ENCODE measurements at regions not wholly inside any gene's neighbourhood (a gene's known extent, or its start where the extent isn't known, plus 50 kb on each side); places are given as distances from the start of the nearest gene placed in this dataset.
A peak's percentile ranks its signal among the peaks of the same experiment; 100 is the strongest.
"Not testable (repeated sequence)": the region's sequence is repeated elsewhere in the genome, so short reads cannot be mapped to it uniquely, and the experiment has no call there.

DNA sequence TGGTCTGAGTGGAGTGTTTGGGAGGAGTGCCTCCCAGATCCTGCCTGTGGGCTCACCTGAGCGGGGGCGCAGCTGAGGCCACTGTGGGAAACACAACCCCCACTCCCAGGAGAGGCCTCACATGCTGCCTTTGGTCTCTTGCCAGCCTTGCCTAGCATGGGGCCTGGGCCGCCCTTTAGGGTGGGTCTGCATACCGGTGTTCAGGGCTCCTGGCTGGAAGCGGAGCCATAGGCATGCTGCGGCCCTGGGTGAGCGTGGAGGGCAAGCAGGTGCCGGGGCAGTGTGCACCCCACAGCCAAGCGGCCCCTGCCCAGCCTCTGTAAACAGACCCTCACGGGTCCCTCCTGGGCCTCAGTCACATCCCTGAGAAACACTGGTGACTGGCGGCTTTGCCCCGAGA is 255.3 kb downstream of the ANKRD30B start:
- ATAC-seq (ENCODE audit: low read depth in 2 of 2); H3K9me3 ChIP-seq (ENCODE audit: control insufficient read depth in 2 of 2, low read length in 2 of 2); H3K4me1 ChIP-seq (ENCODE audit: control insufficient read depth, insufficient read depth, low read length, poor library complexity, severe bottlenecking); H3K27me3 ChIP-seq (ENCODE audit: control insufficient read depth, insufficient read depth, low read length); H3K36me3 ChIP-seq (ENCODE audit: control insufficient read depth, insufficient read depth, low read length); H3K4me1 Mint-ChIP-seq; H3K36me3 Mint-ChIP-seq; H3K4me3 Mint-ChIP-seq; DNase-seq; H3K27ac Mint-ChIP-seq; H3K27ac ChIP-seq (ENCODE audit: insufficient read depth, low read length, poor library complexity, severe bottlenecking); H3K9me3 Mint-ChIP-seq; H3K4me3 ChIP-seq (ENCODE audit: low read depth, low read length); H3K27me3 Mint-ChIP-seq: not testable (repeated sequence)

DNA sequence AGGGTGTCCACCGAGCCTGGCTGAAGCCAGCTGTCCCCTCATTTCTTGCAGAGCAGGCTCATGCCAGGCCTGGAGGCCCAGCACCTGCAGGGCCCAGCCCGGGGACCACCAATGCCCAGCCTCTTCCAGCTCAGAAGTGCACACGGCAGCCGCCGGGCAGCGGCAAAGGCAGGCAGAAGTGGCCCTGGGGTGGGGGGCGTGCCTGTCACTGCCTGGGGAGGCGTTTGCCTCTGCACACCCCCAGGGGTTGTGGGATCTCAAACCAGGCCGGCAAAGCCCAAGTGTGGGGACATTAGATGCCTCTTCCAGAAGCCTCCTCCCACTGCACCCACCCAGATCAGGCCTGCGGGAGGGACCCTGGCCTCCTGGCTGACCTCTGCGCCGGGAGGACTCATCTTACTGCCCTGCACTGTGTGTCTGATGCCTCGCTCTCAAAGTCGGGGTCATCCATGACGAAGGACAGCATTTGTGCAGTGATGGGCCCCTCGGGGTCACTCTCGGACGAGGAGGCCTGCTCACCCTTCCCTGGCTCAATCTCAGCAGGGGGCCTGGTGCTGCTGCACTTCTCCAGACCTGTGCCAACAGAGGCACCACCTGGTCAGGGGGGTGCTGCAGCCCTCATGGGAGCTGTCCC is 255.8 kb downstream of the ANKRD30B start:
- ATAC-seq (ENCODE audit: low read depth in 2 of 2); H3K4me1 ChIP-seq (ENCODE audit: control insufficient read depth, insufficient read depth, low read length, poor library complexity, severe bottlenecking); H3K9me3 Mint-ChIP-seq; H3K27me3 ChIP-seq (ENCODE audit: control insufficient read depth, insufficient read depth, low read length); DNase-seq; H3K27me3 Mint-ChIP-seq; H3K36me3 ChIP-seq (ENCODE audit: control insufficient read depth, insufficient read depth, low read length); H3K4me1 Mint-ChIP-seq; H3K27ac Mint-ChIP-seq; H3K4me3 Mint-ChIP-seq; H3K4me3 ChIP-seq (ENCODE audit: low read depth, low read length); H3K27ac ChIP-seq (ENCODE audit: insufficient read depth, low read length, poor library complexity, severe bottlenecking); H3K9me3 ChIP-seq (ENCODE audit: control insufficient read depth in 2 of 2, low read length in 2 of 2); H3K36me3 Mint-ChIP-seq: not testable (repeated sequence)

DNA sequence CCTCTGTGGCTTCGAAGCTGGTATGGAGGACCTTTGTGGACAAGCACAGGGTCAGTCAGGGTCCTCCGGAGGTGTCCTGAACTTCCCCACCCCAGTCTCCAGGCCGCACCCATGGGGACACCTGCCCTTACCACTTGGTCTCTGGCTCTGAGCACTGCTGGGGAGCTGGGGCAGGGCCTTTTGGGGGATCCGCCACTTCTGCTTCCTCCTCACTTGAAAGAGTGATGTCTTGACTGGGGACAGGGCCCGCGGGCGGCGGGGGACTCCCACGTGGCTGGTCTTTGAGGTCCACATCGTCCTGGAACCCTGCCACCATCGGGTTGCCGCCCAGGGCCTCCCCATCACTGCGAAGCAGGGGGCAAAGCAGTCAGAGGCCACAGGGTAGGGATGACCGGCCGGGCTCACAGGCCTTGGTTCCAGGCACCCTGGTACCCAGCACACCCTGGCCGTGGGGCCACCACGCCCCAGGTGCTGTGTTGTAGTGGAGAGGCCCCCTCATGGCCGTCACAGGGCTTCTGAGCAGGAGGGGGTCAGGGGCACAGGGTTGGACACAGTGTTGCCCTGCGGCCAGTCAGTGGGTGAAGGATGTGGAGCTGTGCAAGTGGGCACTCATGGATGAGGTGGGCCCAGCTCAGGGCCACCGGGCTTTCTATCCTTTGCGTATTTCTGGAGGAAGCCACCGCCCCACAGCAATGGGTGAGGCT is 256.4 kb downstream of the ANKRD30B start:
- not testable (repeated sequence) for H3K9me3 ChIP-seq (ENCODE audit: control insufficient read depth in 2 of 2, low read length in 2 of 2); H3K27me3 ChIP-seq (ENCODE audit: control insufficient read depth, insufficient read depth, low read length); ATAC-seq (ENCODE audit: low read depth in 2 of 2); H3K27ac ChIP-seq (ENCODE audit: insufficient read depth, low read length, poor library complexity, severe bottlenecking); H3K4me1 Mint-ChIP-seq; H3K36me3 Mint-ChIP-seq; H3K4me3 Mint-ChIP-seq; H3K9me3 Mint-ChIP-seq; H3K4me1 ChIP-seq (ENCODE audit: control insufficient read depth, insufficient read depth, low read length, poor library complexity, severe bottlenecking); H3K36me3 ChIP-seq (ENCODE audit: control insufficient read depth, insufficient read depth, low read length); H3K4me3 ChIP-seq (ENCODE audit: low read depth, low read length); H3K27me3 Mint-ChIP-seq; DNase-seq
- peak overlapping the region in 1 of 3 donors; percentile 48 for H3K27ac Mint-ChIP-seq

DNA sequence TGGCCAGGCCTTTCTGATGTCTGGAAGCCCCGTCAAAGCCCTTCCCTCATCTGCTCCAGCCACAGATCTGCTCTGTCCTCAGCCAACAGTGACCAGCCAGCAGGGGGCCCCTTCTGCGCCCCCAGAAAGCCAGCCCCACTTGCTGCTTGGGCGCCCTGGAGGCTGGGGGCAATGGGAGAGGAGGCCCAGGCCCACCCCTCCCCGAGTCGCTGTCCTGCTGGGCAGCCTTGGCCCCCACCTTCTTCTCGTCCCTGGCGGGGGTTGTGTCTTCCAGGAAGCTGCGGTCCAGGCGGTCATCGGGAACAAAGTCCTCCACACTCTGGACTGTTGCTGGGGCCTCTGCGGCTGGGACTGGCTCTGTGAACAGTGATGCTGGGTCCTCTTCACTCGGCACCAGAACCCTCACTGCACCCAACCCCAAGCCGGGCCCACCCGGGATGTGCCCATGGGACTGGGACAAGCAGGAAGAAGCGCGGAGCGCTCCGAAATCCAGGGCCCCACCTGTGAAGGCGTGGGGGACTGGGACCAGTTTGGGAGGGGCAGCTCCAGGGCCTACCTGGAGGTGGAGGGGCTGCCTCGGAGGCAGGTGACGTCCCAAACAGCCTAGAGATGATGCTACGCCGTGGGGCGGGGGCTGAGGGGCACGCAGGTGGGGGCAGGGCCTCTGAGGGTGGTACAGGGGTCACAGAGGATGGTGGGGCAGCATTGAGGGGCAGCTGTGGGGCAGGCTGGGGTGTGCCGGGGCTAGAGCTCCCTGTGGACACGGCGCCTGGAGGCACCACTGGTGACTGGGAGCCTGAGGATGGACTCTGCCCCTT is 257.6 kb downstream of the ANKRD30B start:
- Mint-ChIP-seq H3K9me3 (peaks cover 0 to 4% (median 0%) of the 10 kb centered on the region in 7 donors), H3K27ac (no peak overlapping the region)
- peak in 1 of 2 donors; percentile 17 for ATAC-seq (ENCODE audit: low read depth in 2 of 2)

DNA sequence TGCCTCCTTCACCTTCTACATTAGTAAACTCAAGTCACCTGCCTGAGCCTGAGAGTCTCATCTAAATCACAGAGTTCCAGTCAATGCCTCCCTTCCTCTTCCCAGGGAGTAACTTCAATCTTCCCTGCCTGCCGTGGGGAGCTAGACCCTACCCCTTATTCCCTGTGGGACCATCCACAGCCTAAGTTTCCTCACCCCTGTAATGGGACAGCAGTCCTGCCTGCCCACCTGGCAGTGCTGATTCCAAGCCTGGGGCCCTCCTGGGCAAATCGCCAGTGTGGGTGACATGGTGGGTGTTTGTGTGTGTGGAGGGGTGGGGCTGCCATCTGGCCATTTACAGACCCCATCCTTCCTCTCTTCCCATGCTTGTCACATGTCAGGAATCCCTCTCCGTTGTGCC is 258.6 kb downstream of the ANKRD30B start:
- H3K27me3 ChIP-seq (ENCODE audit: control insufficient read depth, insufficient read depth, low read length); H3K4me3 ChIP-seq (ENCODE audit: low read depth, low read length); H3K4me1 ChIP-seq (ENCODE audit: control insufficient read depth, insufficient read depth, low read length, poor library complexity, severe bottlenecking); DNase-seq; H3K9me3 Mint-ChIP-seq; H3K4me1 Mint-ChIP-seq; H3K36me3 ChIP-seq (ENCODE audit: control insufficient read depth, insufficient read depth, low read length); ATAC-seq (ENCODE audit: low read depth in 2 of 2); H3K27ac ChIP-seq (ENCODE audit: insufficient read depth, low read length, poor library complexity, severe bottlenecking); H3K27ac Mint-ChIP-seq; H3K36me3 Mint-ChIP-seq; H3K27me3 Mint-ChIP-seq; H3K9me3 ChIP-seq (ENCODE audit: control insufficient read depth in 2 of 2, low read length in 2 of 2): not testable (repeated sequence)
- H3K4me3 Mint-ChIP-seq = peak overlapping the region in 1 of 4 donors; percentile 35

More for the DNA sequence above, 257.6 kb downstream of the ANKRD30B start:
- Histone ChIP-seq H3K27ac (ENCODE audit: insufficient read depth, low read length, poor library complexity, severe bottlenecking) (no peak overlapping the region), H3K4me1 (ENCODE audit: control insufficient read depth, insufficient read depth, low read length, poor library complexity, severe bottlenecking) (no peaks in the 10 kb centered on the region), H3K9me3 (ENCODE audit: control insufficient read depth in 2 of 2, low read length in 2 of 2) (no peaks in the 10 kb centered on the region), H3K4me3 (ENCODE audit: low read depth, low read length) (no peak overlapping the region), H3K27me3 (ENCODE audit: control insufficient read depth, insufficient read depth, low read length) (no peaks in the 10 kb centered on the region), H3K36me3 (ENCODE audit: control insufficient read depth, insufficient read depth, low read length) (no peaks in the 10 kb centered on the region)
- Mint-ChIP-seq H3K36me3 (no peaks in the 10 kb centered on the region), H3K4me1 (peaks cover 0 to 2% (median 0%) of the 10 kb centered on the region in 4 donors), H3K27me3 (no peaks in the 10 kb centered on the region), H3K4me3 (no peak overlapping the region)
- no peak for DNase-seq

DNA sequence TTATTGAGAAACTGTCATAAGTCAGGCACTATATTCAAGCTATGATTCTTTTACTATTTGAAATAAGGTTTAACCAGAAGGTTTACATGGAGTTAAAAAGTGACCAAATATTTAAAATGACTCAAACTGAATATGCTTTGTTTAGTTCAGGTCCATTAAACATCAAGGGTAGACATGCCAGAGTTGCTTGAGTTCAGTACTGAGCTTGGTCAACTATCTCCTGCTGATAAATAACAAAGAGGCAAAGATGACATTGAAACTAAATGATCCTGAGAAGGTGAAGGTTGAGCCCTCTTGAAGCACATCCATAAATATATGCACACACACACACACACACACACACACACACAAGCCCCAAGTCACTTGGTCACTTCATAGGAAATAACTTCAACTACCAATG is 278.1 kb downstream of the ANKRD30B start:
- not testable (repeated sequence) for H3K4me3 ChIP-seq (ENCODE audit: low read depth, low read length); H3K9me3 ChIP-seq (ENCODE audit: control insufficient read depth in 2 of 2, low read length in 2 of 2); H3K9me3 Mint-ChIP-seq; H3K4me3 Mint-ChIP-seq; DNase-seq; H3K36me3 ChIP-seq (ENCODE audit: control insufficient read depth, insufficient read depth, low read length); H3K27me3 Mint-ChIP-seq; H3K4me1 Mint-ChIP-seq; H3K27ac Mint-ChIP-seq; H3K27ac ChIP-seq (ENCODE audit: insufficient read depth, low read length, poor library complexity, severe bottlenecking); H3K36me3 Mint-ChIP-seq; H3K27me3 ChIP-seq (ENCODE audit: control insufficient read depth, insufficient read depth, low read length); ATAC-seq (ENCODE audit: low read depth in 2 of 2); H3K4me1 ChIP-seq (ENCODE audit: control insufficient read depth, insufficient read depth, low read length, poor library complexity, severe bottlenecking)

DNA sequence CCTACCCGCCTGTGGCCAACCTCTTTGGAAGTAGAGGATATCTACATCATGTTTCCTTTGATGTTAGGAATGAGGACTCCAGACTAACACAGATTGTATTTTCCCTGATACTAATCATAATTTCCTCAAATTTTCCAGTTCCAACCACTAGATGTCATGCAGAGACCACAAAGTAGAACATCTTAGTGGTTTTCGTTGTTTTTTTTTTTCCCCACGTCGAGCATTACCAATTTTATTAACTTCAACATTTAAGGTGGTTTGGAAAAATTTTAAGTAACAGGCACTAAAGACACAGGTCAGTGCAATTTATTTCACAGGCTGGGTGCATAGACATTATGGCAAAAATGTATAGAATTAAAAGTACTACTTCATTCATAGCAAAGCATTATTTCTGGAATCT is 280.1 kb downstream of the ANKRD30B start:
- not testable (repeated sequence) for H3K36me3 ChIP-seq (ENCODE audit: control insufficient read depth, insufficient read depth, low read length); H3K4me3 ChIP-seq (ENCODE audit: low read depth, low read length); H3K27me3 ChIP-seq (ENCODE audit: control insufficient read depth, insufficient read depth, low read length); H3K9me3 ChIP-seq (ENCODE audit: control insufficient read depth in 2 of 2, low read length in 2 of 2); H3K27ac ChIP-seq (ENCODE audit: insufficient read depth, low read length, poor library complexity, severe bottlenecking); H3K9me3 Mint-ChIP-seq; H3K4me1 Mint-ChIP-seq; H3K27me3 Mint-ChIP-seq; ATAC-seq (ENCODE audit: low read depth in 2 of 2); H3K27ac Mint-ChIP-seq; DNase-seq; H3K4me1 ChIP-seq (ENCODE audit: control insufficient read depth, insufficient read depth, low read length, poor library complexity, severe bottlenecking); H3K4me3 Mint-ChIP-seq; H3K36me3 Mint-ChIP-seq

Data from CD4-positive, CD25-positive, alpha-beta regulatory T cell (primary cell).